ENCODE measurements at regions not wholly inside any gene's neighbourhood (a gene's known extent, or its start where the extent isn't known, plus 50 kb on each side); places are given as distances from the start of the nearest gene placed in this dataset.

GRCh38 chr5:148950471-148950863 lies 112.4 kb downstream of the SH3TC2 start:
- DNase-seq (ENCODE audit: low read depth), result no peak

GRCh38 chr5:148950892-148951291 lies 112.0 kb downstream of the SH3TC2 start:
- DNase-seq (ENCODE audit: low read depth), result no peak

GRCh38 chr5:148951612-148952011 lies 111.2 kb downstream of the SH3TC2 start:
- no peak for DNase-seq (ENCODE audit: low read depth)

- DNase-seq (ENCODE audit: low read depth), result no peak
Measured at GRCh38 chr5:148952097-148952867, 110.6 kb downstream of the SH3TC2 start.

- DNase-seq (ENCODE audit: low read depth), result no peak
Measured at GRCh38 chr5:148953711-148954110, 109.2 kb downstream of the SH3TC2 start.
